Right renal pelvis (tissue), 4 donors: ENCODE measurements at regions not wholly inside any gene's neighbourhood (a gene's known extent, or its start where the extent isn't known, plus 50 kb on each side); places are given as distances from the start of the nearest gene placed in this dataset.
"Not testable (repeated sequence)": the region's sequence is repeated elsewhere in the genome, so short reads cannot be mapped to it uniquely, and the experiment has no call there.

Experiments
- DNase-seq, 4 donors: peaks; one replicate each; pipeline ENCODE4 v3.0.0-alpha.2; 2013; ENCODE audit warnings: low read depth in 4 of 4, low spot score in 3 of 4, missing footprints in 1 of 4

DNA sequence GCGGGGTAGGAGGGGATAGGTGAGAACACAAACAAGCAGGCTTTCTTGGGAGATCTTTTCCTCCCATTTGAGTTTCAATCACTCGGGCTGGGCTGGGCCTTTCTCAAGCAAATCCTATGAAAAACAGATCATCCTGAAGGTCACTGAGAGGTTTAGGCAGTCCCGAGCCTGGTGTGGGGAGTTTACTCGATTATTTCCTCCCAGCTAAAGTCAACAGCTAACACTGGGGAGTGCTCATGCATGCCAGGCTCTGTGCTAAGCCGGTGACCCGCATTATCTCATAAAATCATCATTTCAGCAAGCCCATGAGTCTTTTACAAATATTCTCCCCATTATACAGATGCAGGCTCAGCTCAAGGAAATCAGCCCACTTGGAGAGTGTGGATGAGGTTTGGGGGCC lies 85.0 kb upstream of the PAX2 start:
- no peak for DNase-seq

DNA sequence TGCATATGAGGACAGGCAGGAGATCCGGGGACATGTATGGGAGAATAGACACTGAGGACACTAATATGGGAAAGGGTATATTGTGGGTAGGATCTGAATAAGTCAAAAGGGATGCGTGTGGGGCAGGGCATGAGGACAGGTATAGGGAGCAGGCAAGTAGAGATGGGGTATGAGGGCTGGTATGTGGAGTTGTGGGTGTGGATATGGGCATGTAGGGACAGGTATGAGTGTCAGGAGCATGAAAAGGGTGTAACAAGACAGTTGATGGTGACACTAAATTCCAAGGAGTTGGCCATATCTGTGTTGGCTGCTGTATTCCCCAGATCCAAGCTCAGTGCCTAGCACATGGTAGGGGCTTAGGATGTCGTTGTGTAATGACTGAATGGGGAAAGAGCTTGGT lies 84.4 kb upstream of the PAX2 start:
- no peak for DNase-seq

DNA sequence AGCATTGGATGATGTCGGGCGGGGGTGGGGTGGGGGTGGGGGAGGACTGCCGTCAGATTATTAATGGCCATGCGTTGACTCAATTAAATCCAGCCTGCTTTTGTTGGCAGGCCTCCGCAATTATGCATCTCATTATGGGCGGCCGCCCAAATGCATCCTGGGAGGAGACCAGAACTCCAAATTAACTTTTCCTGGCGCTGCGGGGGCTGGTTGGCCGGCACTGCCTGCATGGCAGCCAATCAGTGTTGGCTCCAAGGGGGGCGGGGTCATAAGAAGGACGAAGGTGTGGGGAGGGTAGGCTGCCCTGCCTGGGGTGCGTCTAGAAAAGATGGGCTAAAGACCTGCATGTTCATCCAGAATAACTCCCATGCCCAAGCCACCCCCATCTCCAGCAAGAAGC lies 83.9 kb upstream of the PAX2 start:
- no peak for DNase-seq

DNA sequence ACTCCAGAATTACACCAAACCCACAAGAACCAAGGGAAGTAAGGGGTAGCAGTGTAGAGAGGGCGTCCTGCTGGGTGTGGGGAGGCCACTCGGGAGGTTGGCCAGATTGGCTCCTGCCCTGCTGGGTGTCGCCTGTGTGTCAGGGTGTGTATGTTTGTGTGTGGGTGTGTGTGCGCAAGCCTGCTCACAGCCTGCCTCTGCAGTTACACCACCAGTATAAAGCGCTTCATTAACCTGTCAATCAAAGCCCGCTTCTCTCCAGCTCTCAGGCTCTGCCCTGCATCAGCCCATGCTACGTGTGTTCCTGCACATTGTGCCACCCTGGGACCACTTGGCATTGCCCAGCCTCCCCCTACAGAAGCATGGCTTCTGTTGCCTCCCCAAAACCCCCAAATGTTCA lies 83.3 kb upstream of the PAX2 start:
- DNase-seq = peak in 1 of 4 donors; percentile 85

DNA sequence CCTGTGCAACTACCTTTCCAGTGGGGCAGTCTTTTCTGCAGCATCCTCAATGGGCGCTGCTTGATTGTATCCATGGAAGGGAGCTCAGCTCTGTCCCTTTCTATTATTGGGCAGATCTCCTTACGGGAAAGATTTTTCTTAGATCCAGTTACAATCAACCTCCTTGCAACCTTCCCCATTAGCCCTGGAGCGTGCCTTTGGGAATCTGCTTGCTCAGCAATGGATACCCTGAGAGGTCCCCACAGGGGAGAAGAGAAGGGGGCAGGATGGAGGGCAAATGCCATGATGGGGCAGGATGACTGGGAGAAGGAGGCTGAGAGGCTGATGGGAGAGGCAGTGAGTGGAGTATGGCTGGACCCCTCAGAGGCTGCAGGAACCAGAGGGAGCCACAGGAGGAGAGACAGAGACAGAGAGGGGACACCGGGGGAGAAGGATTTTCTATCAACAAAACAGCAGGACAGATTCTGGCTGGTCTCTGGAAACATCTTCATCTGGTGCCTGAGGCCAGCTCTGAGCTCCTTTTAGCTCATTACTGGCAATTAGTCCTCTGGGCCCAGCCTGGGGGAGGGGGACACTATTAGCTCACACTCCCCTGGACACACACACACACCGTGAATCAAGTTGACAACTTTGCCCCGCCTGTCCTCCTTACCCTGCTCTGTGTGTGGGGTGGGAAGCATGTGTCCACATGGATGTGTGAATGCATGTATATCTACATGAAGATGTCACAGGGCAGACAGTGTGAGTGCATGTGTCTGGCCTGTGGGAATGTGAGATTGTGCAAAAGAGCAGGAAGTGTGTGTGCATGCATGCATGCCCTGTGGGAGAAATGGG lies 80.8 kb upstream of the PAX2 start:
- DNase-seq = no peak

DNA sequence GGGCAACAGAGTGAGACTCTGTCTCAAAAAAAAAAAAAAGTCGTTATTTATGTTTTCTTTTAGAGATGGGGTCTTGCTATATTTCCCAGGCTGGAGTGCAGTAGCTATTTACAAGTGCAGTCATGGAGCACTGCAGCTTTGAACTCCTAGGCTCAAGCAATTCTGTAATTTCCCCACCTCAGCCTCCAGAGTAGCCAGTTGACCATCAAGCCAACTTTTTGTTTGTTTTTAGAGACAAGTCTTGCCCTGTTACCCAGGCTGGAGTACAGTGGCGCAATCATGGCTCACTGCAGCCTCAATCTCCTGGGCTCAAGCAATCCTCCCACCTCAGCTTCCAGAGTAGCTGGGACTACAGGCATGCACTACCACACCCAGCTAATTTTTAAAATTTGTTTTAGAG lies 78.7 kb upstream of the PAX2 start:
- DNase-seq = not testable (repeated sequence)

DNA sequence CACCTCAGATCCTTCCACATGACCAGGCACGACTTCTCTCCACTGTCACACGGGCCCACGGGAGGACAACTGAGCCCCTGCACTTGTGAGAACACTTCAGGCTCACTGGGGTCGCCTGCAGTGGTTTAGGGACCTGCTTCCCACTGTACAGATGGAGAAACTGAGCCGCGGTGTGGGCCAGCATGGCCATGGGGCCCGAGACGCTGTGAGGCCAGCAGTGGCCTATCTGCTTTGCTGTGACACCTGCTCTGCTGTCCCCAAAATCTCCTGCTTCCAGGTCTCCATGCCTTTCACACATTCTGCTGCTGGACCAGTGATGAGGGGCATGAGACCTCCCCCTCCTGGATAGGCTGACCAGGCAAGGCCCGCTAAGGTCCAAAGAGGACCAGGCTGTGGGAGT lies 75.8 kb upstream of the PAX2 start:
- no peak for DNase-seq

DNA sequence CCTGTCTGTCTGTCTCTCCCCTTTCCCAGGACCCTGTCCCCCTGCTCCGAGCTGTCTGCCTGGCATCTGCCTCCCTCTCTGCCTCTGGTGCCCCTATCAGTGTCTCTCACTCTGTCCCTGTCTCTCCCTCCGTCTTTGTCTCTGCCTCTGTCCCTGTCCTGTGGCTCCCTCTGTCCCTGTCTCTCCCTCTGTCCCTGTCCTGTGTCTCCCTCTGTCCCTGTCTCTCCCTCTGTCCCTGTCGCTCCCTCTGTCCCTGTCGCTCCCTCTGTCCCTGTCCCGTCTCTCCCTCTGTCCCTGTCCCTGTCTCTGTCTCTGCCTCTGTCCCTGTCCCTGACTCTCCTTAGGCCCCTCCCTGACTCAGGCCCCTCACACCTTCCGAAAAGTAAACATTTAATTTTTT lies 75.0 kb upstream of the PAX2 start:
- no peak for DNase-seq

DNA sequence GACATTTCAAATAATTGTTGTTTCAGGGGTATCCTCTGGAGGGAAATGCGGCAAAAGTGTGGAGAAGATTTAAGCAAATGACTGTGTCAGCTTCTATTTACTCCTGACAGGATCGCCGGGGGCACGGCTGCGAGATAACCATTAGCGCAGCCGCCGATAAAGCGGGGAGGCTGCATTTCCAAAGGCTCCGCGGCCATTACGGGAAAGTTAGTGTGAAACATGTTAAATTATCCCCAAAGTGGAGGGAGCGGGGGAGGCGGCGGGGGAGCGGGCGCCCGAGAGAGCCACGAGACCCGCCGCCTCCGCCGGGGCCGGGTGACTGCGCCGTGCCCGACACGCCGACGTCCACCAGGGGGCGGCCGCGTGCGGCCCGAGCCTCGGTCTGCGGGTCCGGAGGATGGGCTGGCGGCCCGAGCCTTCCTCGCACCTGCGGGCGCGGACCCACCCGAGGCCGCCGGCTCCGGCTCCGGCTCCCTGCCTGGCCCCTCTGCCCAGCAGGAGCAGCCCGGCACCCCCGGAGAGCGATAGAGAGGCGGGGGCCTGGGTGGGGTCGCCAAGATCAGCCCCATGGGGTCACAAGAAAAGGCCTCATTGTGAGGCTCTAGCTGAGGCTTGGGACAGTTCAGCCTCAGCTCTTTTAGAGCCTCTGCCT lies 74.4 kb upstream of the PAX2 start:
- DNase-seq = no peak

DNA sequence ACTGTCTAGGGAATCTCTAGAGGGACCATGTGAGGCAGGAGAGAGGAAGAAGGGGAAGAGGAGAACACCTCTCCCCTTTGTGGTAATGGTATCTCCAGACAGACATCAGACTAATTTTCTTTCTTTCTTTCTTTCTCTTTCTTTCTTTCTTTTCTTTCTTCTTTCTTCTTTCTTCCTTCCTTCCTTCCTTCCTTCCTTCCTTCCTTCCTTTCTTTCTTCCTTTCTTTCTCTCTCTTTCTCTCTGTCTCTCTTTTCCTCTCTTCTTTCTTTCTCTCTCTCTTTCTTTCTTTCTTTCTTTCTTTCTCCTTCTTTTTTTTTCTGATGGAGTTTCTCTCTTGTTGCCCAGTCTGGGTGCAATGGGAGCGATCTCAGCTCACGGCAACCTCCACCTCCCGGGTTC lies 73.2 kb upstream of the PAX2 start:
- DNase-seq = no peak

DNA sequence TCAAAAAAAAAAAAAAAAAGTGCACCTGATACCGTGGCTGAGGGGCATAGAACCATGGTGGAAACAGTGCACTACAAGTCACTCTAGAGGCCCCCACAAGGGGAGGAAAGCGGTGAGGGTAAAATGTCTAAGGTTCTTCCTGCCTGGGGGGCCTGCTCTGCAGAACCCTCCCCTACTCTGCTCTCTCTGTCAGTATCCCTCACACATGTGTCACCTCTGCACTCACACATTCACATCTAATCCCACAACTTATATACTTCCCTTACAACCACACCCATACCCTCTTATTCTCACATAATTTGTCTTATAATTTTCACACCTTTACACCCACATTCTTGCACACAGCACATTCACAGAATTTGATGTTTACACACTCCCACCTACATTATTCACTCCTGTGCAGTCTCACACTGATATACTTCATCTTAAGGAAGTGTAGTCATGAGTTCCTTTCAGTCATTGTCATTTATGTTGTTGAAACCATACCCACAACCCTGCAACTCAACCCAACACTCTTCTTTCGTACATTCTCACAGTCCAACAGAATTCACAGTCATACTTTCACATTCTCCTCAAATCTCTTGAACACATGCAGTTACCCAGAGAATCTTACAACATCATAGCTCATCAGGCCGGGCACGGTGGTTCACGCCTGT lies 68.0 kb upstream of the PAX2 start:
- DNase-seq = no peak

DNA sequence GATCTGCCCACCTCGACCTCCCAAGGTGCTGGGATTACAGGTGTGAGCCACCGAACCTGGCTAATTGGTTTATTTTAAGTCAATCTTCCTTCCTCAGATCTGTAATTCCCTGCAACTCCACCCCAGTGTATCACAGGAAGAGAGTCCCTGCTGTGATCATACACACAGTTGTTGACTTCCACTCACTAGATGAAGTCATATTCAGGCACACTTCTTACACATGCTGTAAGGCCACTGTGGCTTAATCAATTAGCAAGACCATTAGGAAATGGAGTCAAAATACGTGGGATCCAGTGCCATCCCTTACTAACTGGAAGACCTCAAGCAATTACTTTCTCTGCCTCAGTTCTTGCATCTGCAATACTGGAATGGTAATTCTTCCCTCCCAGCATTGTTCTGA lies 66.1 kb upstream of the PAX2 start:
- no peak for DNase-seq

DNA sequence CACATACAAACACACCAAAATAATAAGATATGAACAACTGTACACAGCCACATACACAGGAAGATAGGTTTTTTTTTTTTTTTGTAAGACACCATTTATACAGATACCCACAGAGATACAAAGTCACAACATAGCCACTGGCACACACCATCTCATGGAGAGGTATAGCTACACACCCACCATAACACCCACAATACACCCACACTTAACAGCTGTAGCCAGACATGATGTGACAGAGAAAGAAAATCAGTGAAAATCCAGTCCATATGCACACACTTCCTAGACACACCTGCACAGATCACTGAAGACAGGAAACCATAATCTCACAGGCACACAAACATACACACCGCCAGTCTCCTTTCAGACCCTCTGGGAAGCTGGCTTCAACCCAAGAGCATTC lies 62.4 kb upstream of the PAX2 start:
- DNase-seq = no peak

DNA sequence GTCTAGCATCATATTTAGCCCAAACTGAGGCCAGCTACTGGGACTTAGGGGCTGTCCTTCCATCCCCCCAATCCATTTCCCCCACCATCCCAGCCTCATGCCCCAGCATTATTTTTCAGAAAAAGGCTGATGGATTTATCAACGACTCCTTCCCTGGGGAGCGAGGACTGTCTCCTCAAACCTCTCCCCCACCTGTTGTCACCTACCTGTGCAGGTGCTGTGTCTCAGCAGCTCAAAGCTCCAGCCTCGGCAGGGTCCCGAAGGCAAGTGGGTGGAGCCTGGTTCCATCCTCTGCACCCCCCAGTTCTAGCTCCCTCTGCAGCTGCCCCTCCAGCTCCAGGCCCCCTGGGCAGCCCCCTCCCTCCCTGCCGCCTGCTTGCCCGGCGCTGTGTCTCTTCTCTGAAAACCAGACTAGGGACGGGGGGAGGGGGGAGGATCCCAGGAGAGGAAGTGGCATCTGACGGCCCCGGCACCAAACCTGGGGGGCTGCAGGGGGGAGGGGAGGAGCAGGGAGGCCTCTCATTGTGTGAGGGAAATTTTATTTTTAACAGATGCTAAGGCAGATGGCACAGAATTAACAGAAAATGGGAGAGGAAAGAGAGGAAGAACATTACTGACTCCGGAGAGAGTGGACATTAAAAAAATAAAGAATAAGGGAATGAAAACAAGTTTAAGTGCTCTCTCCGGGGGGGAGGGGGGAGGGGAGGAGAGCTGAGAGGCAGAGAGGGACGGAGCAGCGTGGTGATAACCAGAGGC lies 61.7 kb upstream of the PAX2 start:
- no peak for DNase-seq

DNA sequence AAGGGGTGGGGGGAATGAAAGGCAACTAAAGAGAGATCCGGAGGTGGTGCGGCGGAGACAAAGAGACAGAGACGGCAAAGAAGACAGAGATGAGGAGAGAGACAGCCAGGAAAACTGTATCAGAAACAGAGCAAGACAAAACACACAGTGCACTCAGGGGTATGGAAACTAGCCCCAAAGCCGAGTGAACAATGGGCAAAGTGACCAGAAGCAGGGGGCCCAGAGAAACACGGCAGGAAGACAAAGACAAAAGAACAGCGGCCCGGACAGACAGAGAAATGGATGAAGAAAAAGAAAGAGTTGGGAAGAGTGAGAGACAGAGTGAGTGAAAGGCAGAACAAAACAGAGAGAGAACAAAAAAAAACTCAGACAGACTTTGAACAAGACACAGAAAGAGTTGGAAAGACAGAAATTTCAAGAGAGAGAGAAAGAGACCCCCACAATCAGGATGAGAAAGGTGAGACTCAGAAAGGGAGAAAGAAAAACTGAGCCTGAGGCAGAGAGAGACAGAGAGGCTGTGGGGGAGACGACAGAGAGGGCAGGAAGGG lies 60.6 kb upstream of the PAX2 start:
- no peak for DNase-seq

DNA sequence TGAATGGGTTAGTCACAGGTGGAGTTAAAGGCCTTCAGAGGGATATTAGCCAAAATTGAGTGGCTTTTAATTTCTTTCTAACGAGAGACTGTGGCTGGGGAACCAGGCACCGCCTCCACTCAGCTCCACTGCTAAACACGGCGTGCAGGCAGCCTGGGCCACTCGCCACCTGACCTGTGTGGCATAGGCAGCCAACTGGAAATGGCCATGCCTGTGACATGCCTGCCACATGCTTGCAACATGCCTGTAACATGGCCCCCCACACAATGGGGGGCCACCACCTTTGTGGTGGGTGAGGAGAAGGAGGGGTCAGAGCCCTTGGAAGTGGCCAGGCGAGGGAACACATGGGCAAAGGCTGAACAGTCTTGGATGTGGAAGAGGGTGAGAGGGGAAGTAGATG lies 60.1 kb upstream of the PAX2 start:
- no peak for DNase-seq

DNA sequence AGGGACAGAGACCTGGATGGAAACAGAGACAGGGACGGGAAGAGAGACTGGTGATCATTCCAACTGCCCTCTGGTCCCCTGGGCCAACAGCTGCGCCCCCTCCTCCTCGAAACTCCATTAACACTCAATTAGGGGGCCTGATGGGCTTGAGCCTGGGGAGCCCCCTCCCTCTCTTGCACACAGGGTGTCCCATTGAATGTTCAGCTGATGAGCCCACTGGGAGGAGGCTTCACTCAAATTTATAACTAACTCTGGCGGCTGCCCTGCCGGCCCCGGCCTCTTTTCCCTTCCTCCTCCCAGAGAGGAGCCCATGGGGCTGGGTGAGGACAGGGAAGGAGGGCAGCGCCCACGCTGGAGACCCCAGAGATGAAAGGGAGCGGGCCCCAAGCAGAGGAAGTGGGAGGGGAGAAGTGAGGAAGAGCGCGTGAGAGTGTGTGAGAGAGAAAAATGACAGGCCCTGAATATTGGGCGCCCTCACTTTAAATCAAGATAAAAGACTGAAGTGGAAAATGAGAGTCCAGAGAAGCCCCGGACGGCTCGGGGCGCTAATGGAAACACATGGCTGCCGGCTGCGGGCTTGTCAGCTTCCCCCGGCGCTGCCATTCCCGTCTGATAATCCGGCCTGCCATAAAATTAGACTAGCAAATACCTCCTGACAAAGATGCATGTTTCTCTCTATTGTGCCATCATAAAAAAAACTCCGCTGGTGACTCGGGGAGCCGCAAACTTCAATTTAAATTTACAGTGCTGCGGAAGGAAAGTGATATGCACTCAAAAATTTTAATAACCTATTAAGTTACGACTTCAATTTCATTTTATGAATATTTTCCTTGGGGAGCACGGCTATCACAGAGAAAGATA lies 58.0 kb upstream of the PAX2 start:
- DNase-seq = no peak

DNA sequence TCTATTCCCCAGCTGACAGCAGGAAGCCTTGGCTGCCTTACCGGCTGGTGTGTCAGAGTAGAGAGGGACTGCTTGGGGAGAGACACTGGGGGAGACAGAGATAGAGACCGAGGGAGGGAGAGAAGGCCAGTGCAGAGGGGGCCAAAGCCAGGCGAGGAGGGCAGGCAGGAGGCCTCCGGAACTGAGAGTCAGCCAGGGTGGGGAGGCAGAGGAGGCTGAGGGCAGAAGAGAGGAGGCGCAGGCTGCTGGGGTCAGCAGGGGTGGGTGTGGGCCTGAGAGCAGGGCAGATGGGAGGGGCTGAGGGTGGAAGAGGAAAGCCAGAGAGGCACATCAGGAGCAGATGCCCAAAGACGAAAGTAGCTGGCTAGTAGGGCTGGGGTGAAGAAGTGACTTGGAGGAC lies 57.2 kb upstream of the PAX2 start:
- no peak for DNase-seq

DNA sequence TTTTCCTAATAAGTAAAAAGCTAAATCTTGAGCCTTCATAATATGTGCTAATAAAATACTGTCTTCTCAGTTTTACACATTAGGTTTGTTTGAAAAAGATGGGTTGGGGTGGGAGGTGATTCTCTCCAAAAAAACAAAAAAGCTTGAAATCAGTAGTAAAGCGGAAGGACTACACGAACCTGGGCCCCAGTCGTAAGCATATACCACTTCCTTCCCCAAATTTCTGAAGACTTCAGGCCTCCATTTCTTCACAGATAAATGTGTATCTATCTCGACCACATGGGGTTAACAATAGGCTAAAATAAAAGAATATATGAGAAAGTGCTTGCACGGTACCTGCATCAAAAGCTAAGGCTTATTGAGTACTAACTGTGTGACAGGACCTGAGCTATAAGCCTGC lies 51.6 kb upstream of the PAX2 start:
- no peak for DNase-seq
